PC-3 (cell line): ENCODE measurements at regions not wholly inside any gene's neighbourhood (a gene's known extent, or its start where the extent isn't known, plus 50 kb on each side); places are given as distances from the start of the nearest gene placed in this dataset.

ENCODE experiments used
- ATAC-seq: fragments of 200-7000 bp; cut with Tn5 transposase; 2 replicates; pipeline ENCODE4 v1.9.1; 2020; ENCODE audit warnings: mild to moderate bottlenecking, moderate library complexity
- BruUV-seq: library from RNA; stranded (reverse); fragments of 400-500 nt; replicated peaks from 2 replicates; lab custom pipeline; 2021; lab: Mats Ljungman, UMichigan
- CTCF ChIA-PET: fragments of 300-600 bp; sonication (Branson Sonifier 250); formaldehyde crosslinking; loops from one replicate; lab custom pipeline; 2022; ENCODE audit warnings: antibody characterized with exemption; lab: Charles Lee
- POLR2A ChIA-PET: fragments of 300-600 bp; sonication (Branson Sonifier 250); formaldehyde crosslinking; loops from one replicate; lab custom pipeline; 2022; ENCODE audit warnings: antibody characterized with exemption; ENCODE audit not compliant: unreplicated experiment; lab: Charles Lee
- DNase-seq: peaks from one replicate; pipeline ENCODE4 v3.0.0-alpha.2; 2015
- H2AFZ ChIP-seq: fragments of 300-600 bp; sonication (generic); 2 replicates; pipeline ENCODE4 v1.6.0; 2016; ENCODE audit warnings: antibody characterized with exemption, low read length
- H3F3A ChIP-seq: fragments of 300-600 bp; sonication (generic); one replicate; pipeline ENCODE4 v1.6.0; 2017; ENCODE audit warnings: antibody characterized with exemption, low read length, control low read depth, mild to moderate bottlenecking; ENCODE audit not compliant: unreplicated experiment
- H3K27ac ChIP-seq: fragments of 300-600 bp; sonication (generic); 2 replicates; pipeline ENCODE4 v1.5.1; 2016; ENCODE audit warnings: mild to moderate bottlenecking, low read length
- H3K27me3 ChIP-seq: fragments of 300-600 bp; sonication (generic); 2 replicates; pipeline ENCODE4 v1.6.1; 2016; ENCODE audit warnings: low read length, mixed read lengths
- H3K36me3 ChIP-seq: fragments of 300-600 bp; sonication (generic); 2 replicates; pipeline ENCODE4 v1.6.1; 2016; ENCODE audit warnings: low read depth, mixed run types, low read length, mixed read lengths
- H3K4me1 ChIP-seq: fragments of 300-600 bp; sonication (generic); 2 replicates; pipeline ENCODE4 v1.5.1; 2016; ENCODE audit warnings: low read length; ENCODE audit not compliant: insufficient read depth
- H3K4me2 ChIP-seq: fragments of 300-600 bp; sonication (generic); 2 replicates; pipeline ENCODE4 v1.6.0; 2016; ENCODE audit warnings: low read length
- H3K4me3 ChIP-seq: fragments of 300-600 bp; sonication (generic); 2 replicates; pipeline ENCODE4 v1.5.1; 2016; ENCODE audit warnings: mild to moderate bottlenecking, low read length, mixed read lengths
- H3K79me2 ChIP-seq: fragments of 300-600 bp; sonication (generic); 2 replicates; pipeline ENCODE4 v1.6.1; 2017; ENCODE audit warnings: low read length, mixed read lengths
- H3K9ac ChIP-seq: fragments of 300-600 bp; sonication (generic); 2 replicates; pipeline ENCODE4 v1.6.0; 2016; ENCODE audit warnings: mild to moderate bottlenecking, low read length
- H3K9me2 ChIP-seq: fragments of 300-600 bp; sonication (generic); replicated peaks from 2 replicates; pipeline ENCODE4 v1.6.1; 2016; ENCODE audit warnings: mixed run types, low read length, mixed read lengths
- H3K9me3 ChIP-seq: fragments of 300-600 bp; sonication (generic); 2 replicates; pipeline ENCODE4 v1.6.1; 2016; ENCODE audit warnings: low read length, mixed read lengths
- H4K20me1 ChIP-seq: fragments of 300-600 bp; sonication (generic); 2 replicates; pipeline ENCODE4 v1.6.1; 2016; ENCODE audit warnings: low read length, mixed read lengths
- EZH2 ChIP-seq: fragments of 300-600 bp; sonication (generic); IDR thresholded peaks from one replicate; pipeline ENCODE4 v1.6.1; 2017; ENCODE audit warnings: antibody characterized with exemption, mild to moderate bottlenecking, low read length; ENCODE audit not compliant: unreplicated experiment
- EZH2phosphoT487 ChIP-seq: fragments of 300-600 bp; sonication (generic); IDR thresholded peaks from 2 replicates; pipeline ENCODE4 v1.6.1; 2018; ENCODE audit warnings: mild to moderate bottlenecking, antibody characterized with exemption, low read length, borderline replicate concordance
- intact Hi-C: fragments of 100-400 bp; cut with micrococcal nuclease; formaldehyde crosslinking; loops from 2 replicates; pipeline ENCODE4 v1.9.0; 2023
- TF ChIP-seq, protein P1 (sequence below): fragments of 300-600 bp; sonication (generic); conservative IDR thresholded peaks from 2 replicates; pipeline ENCODE4 v1.5.1; 2017; ENCODE audit warnings: antibody characterized with exemption, low read depth, mild to moderate bottlenecking, low read length

DNA sequence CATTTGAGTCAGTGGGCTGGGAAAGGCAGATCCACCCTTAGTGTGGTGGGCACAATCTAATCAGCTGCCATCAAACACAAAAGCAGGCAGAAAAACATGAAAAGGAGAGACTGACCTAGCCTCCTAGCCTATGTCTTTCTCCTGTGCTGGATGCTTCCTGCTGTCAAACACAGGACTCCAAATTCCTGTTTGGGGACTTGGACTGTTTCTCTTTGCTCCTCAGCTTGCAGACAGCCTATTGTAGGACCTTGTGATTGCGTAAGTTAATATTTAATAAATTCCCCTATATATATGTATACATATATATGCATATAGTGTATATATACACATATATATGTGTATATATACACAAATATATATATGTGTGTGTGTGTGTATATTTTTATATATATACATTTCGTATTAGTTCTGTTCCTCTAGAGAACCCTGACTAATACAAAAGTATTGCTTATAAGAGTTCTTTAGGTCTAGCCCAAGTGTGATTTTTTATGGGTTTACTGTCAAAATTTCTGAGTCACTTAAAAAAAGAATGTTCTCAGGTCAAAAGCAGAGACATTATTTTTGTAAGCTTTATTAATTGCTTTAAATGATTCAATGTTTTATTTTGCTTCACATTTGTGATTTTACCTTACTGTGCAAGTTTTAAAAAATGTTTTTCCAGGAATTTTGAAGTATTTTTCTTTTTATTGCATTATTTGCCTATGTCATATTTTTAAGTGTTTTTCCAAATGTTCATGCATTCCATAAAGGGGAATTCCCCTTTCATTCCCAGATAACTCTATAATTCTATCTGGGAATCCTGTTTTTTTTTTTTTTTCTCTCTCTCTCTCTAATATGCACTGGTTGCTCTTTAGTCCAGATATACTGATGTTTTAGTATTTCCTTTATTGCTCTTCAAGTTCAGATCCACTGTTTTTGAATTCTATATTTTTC, 92.1 kb upstream of the ADAMTS5 start:
- POLR2A ChIA-PET = no interaction called here
- ATAC-seq (no peak), DNase-seq (no peak)
- H3F3A ChIP-seq = no peaks in the 10 kb centered on the region
- intact Hi-C loops = no loop called here
- no peak overlapping the region for H3K4me2 ChIP-seq
- no peaks in the 10 kb centered on the region for H4K20me1 ChIP-seq
- no peaks in the 10 kb centered on the region for H3K27me3 ChIP-seq
- no peak overlapping the region for H3K9ac ChIP-seq
- no peak overlapping the region for H3K27ac ChIP-seq
- no peak overlapping the region for H2AFZ ChIP-seq
- no peaks in the 10 kb centered on the region for H3K9me2 ChIP-seq
- TF ChIP-seq EZH2phosphoT487 (no peak), EZH2 (no peak)
- TF ChIP-seq, protein P1, sequence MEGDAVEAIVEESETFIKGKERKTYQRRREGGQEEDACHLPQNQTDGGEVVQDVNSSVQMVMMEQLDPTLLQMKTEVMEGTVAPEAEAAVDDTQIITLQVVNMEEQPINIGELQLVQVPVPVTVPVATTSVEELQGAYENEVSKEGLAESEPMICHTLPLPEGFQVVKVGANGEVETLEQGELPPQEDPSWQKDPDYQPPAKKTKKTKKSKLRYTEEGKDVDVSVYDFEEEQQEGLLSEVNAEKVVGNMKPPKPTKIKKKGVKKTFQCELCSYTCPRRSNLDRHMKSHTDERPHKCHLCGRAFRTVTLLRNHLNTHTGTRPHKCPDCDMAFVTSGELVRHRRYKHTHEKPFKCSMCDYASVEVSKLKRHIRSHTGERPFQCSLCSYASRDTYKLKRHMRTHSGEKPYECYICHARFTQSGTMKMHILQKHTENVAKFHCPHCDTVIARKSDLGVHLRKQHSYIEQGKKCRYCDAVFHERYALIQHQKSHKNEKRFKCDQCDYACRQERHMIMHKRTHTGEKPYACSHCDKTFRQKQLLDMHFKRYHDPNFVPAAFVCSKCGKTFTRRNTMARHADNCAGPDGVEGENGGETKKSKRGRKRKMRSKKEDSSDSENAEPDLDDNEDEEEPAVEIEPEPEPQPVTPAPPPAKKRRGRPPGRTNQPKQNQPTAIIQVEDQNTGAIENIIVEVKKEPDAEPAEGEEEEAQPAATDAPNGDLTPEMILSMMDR = no peak
- H3K4me3 ChIP-seq = no peak overlapping the region
- H3K36me3 ChIP-seq = no peaks in the 10 kb centered on the region
- CTCF ChIA-PET = no interaction called here
- H3K9me3 ChIP-seq = peaks cover 10% of the 10 kb centered on the region; the same call in 1 of the 2 replicates
- no peaks in the 10 kb centered on the region for H3K79me2 ChIP-seq
- no peaks in the 10 kb centered on the region for H3K4me1 ChIP-seq
- BruUV-seq = no TSS peak

DNA sequence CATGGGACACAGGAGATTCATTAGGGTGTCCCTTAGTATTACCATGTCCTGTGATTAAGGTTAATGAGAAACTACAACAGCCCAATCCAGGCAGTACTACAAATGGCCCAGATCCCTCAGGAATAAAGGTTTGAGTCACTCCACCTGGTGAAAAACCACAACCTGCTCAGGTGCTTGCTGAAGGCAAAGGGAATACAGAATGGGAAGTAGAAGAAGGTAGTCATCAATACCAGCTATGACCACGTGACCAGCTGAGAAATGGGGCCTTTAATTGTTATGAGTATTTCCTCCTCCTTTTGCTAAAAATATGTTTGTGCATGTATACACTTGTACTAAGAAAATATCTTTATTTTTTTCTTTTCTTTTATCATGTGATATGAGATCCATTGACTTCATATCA, 91.1 kb upstream of the ADAMTS5 start:
- Histone ChIP-seq H3K27ac (no peak overlapping the region), H3K79me2 (no peaks in the 10 kb centered on the region), H3F3A (no peaks in the 10 kb centered on the region), H3K9me2 (no peaks in the 10 kb centered on the region), H3K4me1 (no peaks in the 10 kb centered on the region), H3K9ac (no peak overlapping the region), H3K9me3 (peaks cover 10% of the 10 kb centered on the region; the same call in 1 of the 2 replicates), H3K27me3 (no peaks in the 10 kb centered on the region), H4K20me1 (no peaks in the 10 kb centered on the region), H2AFZ (no peak overlapping the region), H3K4me2 (no peak overlapping the region), H3K4me3 (no peak overlapping the region), H3K36me3 (no peaks in the 10 kb centered on the region)
- no TSS peak for BruUV-seq
- POLR2A ChIA-PET = no interaction called here
- intact Hi-C loops = no loop called here
- CTCF ChIA-PET = no interaction called here
- TF ChIP-seq, protein P1 = no peak
- no peak for TF ChIP-seq EZH2
- TF ChIP-seq EZH2phosphoT487 = no peak
- ATAC-seq (no peak), DNase-seq (no peak)
